Parathyroid adenoma (tissue), 2 donors: ENCODE measurements at regions not wholly inside any gene's neighbourhood (a gene's known extent, or its start where the extent isn't known, plus 50 kb on each side); places are given as distances from the start of the nearest gene placed in this dataset.

Experiments used
- H2AFZ ChIP-seq: fragments of 300-600 bp; sonication (generic); one replicate; pipeline ENCODE4 v1.7.0; 2017; ENCODE audit warnings: antibody characterized with exemption, mild to moderate bottlenecking
- H3K27ac ChIP-seq: fragments of 300-600 bp; sonication (generic); one replicate; pipeline ENCODE4 v1.7.0; 2017
- H3K27me3 ChIP-seq: fragments of 300-600 bp; sonication (generic); one replicate; pipeline ENCODE4 v1.7.0; 2017; ENCODE audit warnings: low read length; ENCODE audit not compliant: control insufficient read depth, insufficient read depth
- H3K36me3 ChIP-seq: fragments of 300-600 bp; sonication (generic); one replicate; pipeline ENCODE4 v1.7.0; 2017; ENCODE audit warnings: low read length; ENCODE audit not compliant: control insufficient read depth, insufficient read depth
- H3K4me1 ChIP-seq: fragments of 300-600 bp; sonication (generic); one replicate; pipeline ENCODE4 v1.7.0; 2017; ENCODE audit warnings: control low read depth
- H3K4me2 ChIP-seq: fragments of 300-600 bp; sonication (generic); one replicate; pipeline ENCODE4 v1.7.0; 2017; ENCODE audit warnings: low read length
- H3K4me3 ChIP-seq: fragments of 300-600 bp; sonication (generic); one replicate; pipeline ENCODE4 v1.7.0; 2017; ENCODE audit warnings: low read depth, low read length
- H3K79me2 ChIP-seq: fragments of 300-600 bp; sonication (generic); one replicate; pipeline ENCODE4 v1.7.0; 2017; ENCODE audit warnings: control low read depth
- H3K9ac ChIP-seq: fragments of 300-600 bp; sonication (generic); one replicate; pipeline ENCODE4 v1.7.0; 2017; ENCODE audit warnings: mild to moderate bottlenecking
- H3K9me3 ChIP-seq: fragments of 300-600 bp; sonication (generic); one replicate; pipeline ENCODE4 v1.7.0; 2017; ENCODE audit warnings: low read length; ENCODE audit not compliant: control insufficient read depth
- CTCF ChIP-seq: fragments of 300-600 bp; sonication (generic); IDR thresholded peaks from one replicate; pipeline ENCODE4 v1.7.0; 2017; ENCODE audit warnings: antibody characterized with exemption, mild to moderate bottlenecking
- donor health status: primary hyperparathyroidism.

GRCh38 chr4:56104188-56104587 is 155.4 kb downstream of the CEP135 start:
- H3K27ac ChIP-seq, result no peak overlapping the region
- TF ChIP-seq CTCF, result no peak
- no peak overlapping the region for H2AFZ ChIP-seq
- peaks cover 3% of the 10 kb centered on the region for H3K4me1 ChIP-seq
- no peaks in the 10 kb centered on the region for H3K27me3 ChIP-seq
- H3K4me2 ChIP-seq, result no peak overlapping the region
- no peaks in the 10 kb centered on the region for H3K9me3 ChIP-seq
- no peaks in the 10 kb centered on the region for H3K79me2 ChIP-seq
- H3K4me3 ChIP-seq, result no peak overlapping the region
- H3K9ac ChIP-seq, result no peak overlapping the region
- H3K36me3 ChIP-seq, result no peaks in the 10 kb centered on the region

- Histone ChIP-seq H3K79me2 (no peaks in the 10 kb centered on the region), H3K36me3 (no peaks in the 10 kb centered on the region), H3K4me2 (no peak overlapping the region), H3K9me3 (no peaks in the 10 kb centered on the region), H2AFZ (no peak overlapping the region), H3K4me1 (peaks cover 3% of the 10 kb centered on the region), H3K4me3 (no peak overlapping the region), H3K27ac (no peak overlapping the region), H3K9ac (no peak overlapping the region), H3K27me3 (no peaks in the 10 kb centered on the region)
- no peak for TF ChIP-seq CTCF
These were observed 153.9 kb downstream of the CEP135 start for GRCh38 chr4:56102601-56103000.

- no peaks in the 10 kb centered on the region for H3K27me3 ChIP-seq
- H2AFZ ChIP-seq, result no peak overlapping the region
- no peaks in the 10 kb centered on the region for H3K79me2 ChIP-seq
- TF ChIP-seq CTCF, result no peak
- H3K27ac ChIP-seq, result no peak overlapping the region
- no peaks in the 10 kb centered on the region for H3K36me3 ChIP-seq
- no peak overlapping the region for H3K9ac ChIP-seq
- H3K9me3 ChIP-seq, result no peaks in the 10 kb centered on the region
- no peaks in the 10 kb centered on the region for H3K4me1 ChIP-seq
- H3K4me3 ChIP-seq, result no peak overlapping the region
- H3K4me2 ChIP-seq, result no peak overlapping the region
These were observed 150.6 kb downstream of the CEP135 start for GRCh38 chr4:56099378-56099786.

GRCh38 chr4:56093576-56093975 is 144.8 kb downstream of the CEP135 start:
- H3K9ac ChIP-seq, result no peak overlapping the region
- H3K27ac ChIP-seq, result no peak overlapping the region
- H3K9me3 ChIP-seq, result no peaks in the 10 kb centered on the region
- H3K36me3 ChIP-seq, result no peaks in the 10 kb centered on the region
- no peak overlapping the region for H3K4me3 ChIP-seq
- TF ChIP-seq CTCF, result no peak
- H3K4me2 ChIP-seq, result no peak overlapping the region
- no peaks in the 10 kb centered on the region for H3K4me1 ChIP-seq
- no peak overlapping the region for H2AFZ ChIP-seq
- H3K27me3 ChIP-seq, result no peaks in the 10 kb centered on the region
- H3K79me2 ChIP-seq, result no peaks in the 10 kb centered on the region

- Histone ChIP-seq H3K4me3 (no peak overlapping the region), H3K9me3 (no peaks in the 10 kb centered on the region), H3K9ac (no peak overlapping the region), H3K27ac (no peak overlapping the region), H2AFZ (no peak overlapping the region), H3K4me1 (no peaks in the 10 kb centered on the region), H3K79me2 (no peaks in the 10 kb centered on the region), H3K27me3 (no peaks in the 10 kb centered on the region), H3K36me3 (no peaks in the 10 kb centered on the region), H3K4me2 (no peak overlapping the region)
- no peak for TF ChIP-seq CTCF
These were observed 143.8 kb downstream of the CEP135 start for GRCh38 chr4:56092540-56092939.
